OCI-LY7 (cell line): ENCODE measurements at regions not wholly inside any gene's neighbourhood (a gene's known extent, or its start where the extent isn't known, plus 50 kb on each side); places are given as distances from the start of the nearest gene placed in this dataset.

Source experiments
- BruUV-seq: library from RNA; stranded (reverse); fragments of 400-500 nt; replicated peaks from 2 replicates; lab custom pipeline; 2021; lab: Mats Ljungman, UMichigan
- CTCF ChIA-PET: fragments of 300-600 bp; sonication (Branson Sonifier 250); formaldehyde crosslinking; loops from one replicate; lab custom pipeline; 2022; ENCODE audit warnings: antibody characterized with exemption; ENCODE audit not compliant: unreplicated experiment; lab: Charles Lee
- POLR2A ChIA-PET: fragments of 300-600 bp; sonication (Branson Sonifier 250); formaldehyde crosslinking; loops from one replicate; lab custom pipeline; 2022; ENCODE audit warnings: antibody characterized with exemption; lab: Charles Lee
- DNase-seq: peaks from one replicate; pipeline ENCODE4 v3.0.0-alpha.2; 2015; ENCODE audit warnings: low spot score
- H2AFZ ChIP-seq: fragments of 200-600 bp; sonication (generic), shearing (Covaris generic); 2 replicates; pipeline ENCODE4 v1.6.1; 2014; ENCODE audit warnings: mild to moderate bottlenecking, antibody characterized with exemption, low read length, moderate library complexity
- H3K27ac ChIP-seq: fragments of 200-600 bp; sonication (generic); 2 replicates; pipeline ENCODE4 v1.5.1; 2014; ENCODE audit warnings: mixed run types, low read depth, mild to moderate bottlenecking, moderate library complexity, low read length, inconsistent platforms; ENCODE audit not compliant: poor library complexity, severe bottlenecking
- H3K36me3 ChIP-seq: fragments of 200-600 bp; sonication (generic); 2 replicates; pipeline ENCODE4 v1.6.1; 2014; ENCODE audit warnings: mild to moderate bottlenecking, antibody characterized with exemption, low read length, moderate library complexity, mixed read lengths; ENCODE audit not compliant: insufficient read depth
- H3K4me1 ChIP-seq: fragments of 200-600 bp; sonication (generic); 2 replicates; pipeline ENCODE4 v1.5.1; 2014; ENCODE audit warnings: mild to moderate bottlenecking, low read length; ENCODE audit not compliant: insufficient read depth, poor library complexity, severe bottlenecking
- H3K4me2 ChIP-seq: fragments of 200-600 bp; sonication (generic); 2 replicates; pipeline ENCODE4 v1.6.1; 2014; ENCODE audit warnings: mild to moderate bottlenecking, low read length
- H3K4me3 ChIP-seq: fragments of 200-600 bp; sonication (generic); 2 replicates; pipeline ENCODE4 v1.5.1; 2014; ENCODE audit warnings: mild to moderate bottlenecking, low read depth, low read length; ENCODE audit not compliant: poor library complexity, severe bottlenecking
- H3K79me2 ChIP-seq: fragments of 200-600 bp; sonication (generic); 2 replicates; pipeline ENCODE4 v1.6.1; 2016; ENCODE audit warnings: low read depth, mild to moderate bottlenecking, low read length, moderate library complexity, mixed read lengths; ENCODE audit not compliant: insufficient read depth
- H3K9me2 ChIP-seq: fragments of 200-600 bp; sonication (generic); 2 replicates; pipeline ENCODE4 v1.6.1; 2016; ENCODE audit warnings: mild to moderate bottlenecking, low read length, mixed read lengths; ENCODE audit not compliant: insufficient read depth
- H3K9me3 ChIP-seq: fragments of 200-600 bp; sonication (generic); 2 replicates; pipeline ENCODE4 v1.6.1; 2014; ENCODE audit warnings: mild to moderate bottlenecking, mixed run types, low read length, mixed read lengths
- H4K20me1 ChIP-seq: fragments of 200-600 bp; sonication (generic); 2 replicates; pipeline ENCODE4 v1.6.1; 2014; ENCODE audit warnings: mild to moderate bottlenecking, antibody characterized with exemption, low read length, moderate library complexity, mixed read lengths; ENCODE audit not compliant: insufficient read depth
- EZH2phosphoT487 ChIP-seq: fragments of 200-600 bp; sonication (generic); IDR thresholded peaks from 2 replicates; pipeline ENCODE4 v1.6.1; 2018; ENCODE audit warnings: low read depth, borderline replicate concordance, mild to moderate bottlenecking, mixed run types, antibody characterized with exemption, low read length, moderate library complexity, mixed read lengths
- intact Hi-C: fragments of 100-400 bp; cut with micrococcal nuclease; formaldehyde crosslinking; loops from one replicate; pipeline ENCODE4 v1.10.0; 2022; ENCODE audit not compliant: unreplicated experiment
- TF ChIP-seq, protein P1 (sequence below): fragments of 200-600 bp; sonication (generic); conservative IDR thresholded peaks from 2 replicates; pipeline ENCODE4 v1.5.1; 2014; ENCODE audit warnings: mild to moderate bottlenecking, antibody characterized with exemption, low read length, moderate library complexity, mixed read lengths

GRCh38 chr4:3362431-3363287, 69.8 kb downstream of the RGS12 start:
- TF ChIP-seq, protein P1, sequence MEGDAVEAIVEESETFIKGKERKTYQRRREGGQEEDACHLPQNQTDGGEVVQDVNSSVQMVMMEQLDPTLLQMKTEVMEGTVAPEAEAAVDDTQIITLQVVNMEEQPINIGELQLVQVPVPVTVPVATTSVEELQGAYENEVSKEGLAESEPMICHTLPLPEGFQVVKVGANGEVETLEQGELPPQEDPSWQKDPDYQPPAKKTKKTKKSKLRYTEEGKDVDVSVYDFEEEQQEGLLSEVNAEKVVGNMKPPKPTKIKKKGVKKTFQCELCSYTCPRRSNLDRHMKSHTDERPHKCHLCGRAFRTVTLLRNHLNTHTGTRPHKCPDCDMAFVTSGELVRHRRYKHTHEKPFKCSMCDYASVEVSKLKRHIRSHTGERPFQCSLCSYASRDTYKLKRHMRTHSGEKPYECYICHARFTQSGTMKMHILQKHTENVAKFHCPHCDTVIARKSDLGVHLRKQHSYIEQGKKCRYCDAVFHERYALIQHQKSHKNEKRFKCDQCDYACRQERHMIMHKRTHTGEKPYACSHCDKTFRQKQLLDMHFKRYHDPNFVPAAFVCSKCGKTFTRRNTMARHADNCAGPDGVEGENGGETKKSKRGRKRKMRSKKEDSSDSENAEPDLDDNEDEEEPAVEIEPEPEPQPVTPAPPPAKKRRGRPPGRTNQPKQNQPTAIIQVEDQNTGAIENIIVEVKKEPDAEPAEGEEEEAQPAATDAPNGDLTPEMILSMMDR, result no peak
- TF ChIP-seq EZH2phosphoT487, result no peak
- H2AFZ ChIP-seq, result no peak overlapping the region
- no peak overlapping the region for H3K27ac ChIP-seq
- H3K9me3 ChIP-seq, result peaks cover 4% of the 10 kb centered on the region; the same call in 1 of the 2 replicates
- CTCF ChIA-PET, result no interaction called here
- H3K79me2 ChIP-seq, result no peaks in the 10 kb centered on the region
- no TSS peak for BruUV-seq
- H3K4me3 ChIP-seq, result no peak overlapping the region
- no peaks in the 10 kb centered on the region for H3K36me3 ChIP-seq
- no peak overlapping the region for H3K4me2 ChIP-seq
- no peaks in the 10 kb centered on the region for H4K20me1 ChIP-seq
- DNase-seq, result no peak
- POLR2A ChIA-PET, result no interaction called here
- H3K4me1 ChIP-seq, result no peaks in the 10 kb centered on the region
- no peaks in the 10 kb centered on the region for H3K9me2 ChIP-seq
- intact Hi-C loops, result no loop called here

- H2AFZ ChIP-seq, result no peak overlapping the region
- BruUV-seq, result no TSS peak
- ChIA-PET CTCF (no interaction called here), POLR2A (interaction anchor here (0.5 kb wide), 1 partner anchor 766 kb away, joined by 4 read pairs; no protein-coding TSS in a partner anchor)
- no peaks in the 10 kb centered on the region for H3K9me2 ChIP-seq
- no peak for DNase-seq
- no peaks in the 10 kb centered on the region for H3K9me3 ChIP-seq
- intact Hi-C loops, result no loop called here
- no peaks in the 10 kb centered on the region for H3K36me3 ChIP-seq
- no peaks in the 10 kb centered on the region for H3K4me1 ChIP-seq
- TF ChIP-seq EZH2phosphoT487, result no peak
- TF ChIP-seq, protein P1, result no peak
- H3K79me2 ChIP-seq, result no peaks in the 10 kb centered on the region
- H3K4me3 ChIP-seq, result no peak overlapping the region
- no peak overlapping the region for H3K27ac ChIP-seq
- no peak overlapping the region for H3K4me2 ChIP-seq
- H4K20me1 ChIP-seq, result no peaks in the 10 kb centered on the region
These were observed 70.8 kb downstream of the RGS12 start for GRCh38 chr4:3363411-3364141.
